ENCODE measurements at regions not wholly inside any gene's neighbourhood (a gene's known extent, or its start where the extent isn't known, plus 50 kb on each side); places are given as distances from the start of the nearest gene placed in this dataset.

GRCh38 chr3:69531576-69532546 is 146.0 kb upstream of the FRMD4B start:
- DNase-seq = no peak

GRCh38 chr3:69530554-69530953 is 144.7 kb upstream of the FRMD4B start:
- no peak for DNase-seq

GRCh38 chr3:69527498-69527897 is 141.6 kb upstream of the FRMD4B start:
- no peak for DNase-seq

- DNase-seq = no peak
These were observed 138.9 kb upstream of the FRMD4B start for GRCh38 chr3:69524816-69525215.

- DNase-seq = no peak
These were observed 135.4 kb upstream of the FRMD4B start for GRCh38 chr3:69521286-69521685.

GRCh38 chr3:69511361-69511760 is 125.5 kb upstream of the FRMD4B start:
- no peak for DNase-seq

- no peak for DNase-seq
These were observed 124.7 kb upstream of the FRMD4B start for GRCh38 chr3:69510481-69511030.

- DNase-seq = no peak
These were observed 123.4 kb upstream of the FRMD4B start for GRCh38 chr3:69509288-69509687.

- DNase-seq = no peak
These were observed 120.0 kb upstream of the FRMD4B start for GRCh38 chr3:69505770-69506407.

GRCh38 chr3:69504232-69504631 is 118.3 kb upstream of the FRMD4B start:
- DNase-seq = no peak

- DNase-seq = no peak
These were observed 114.7 kb upstream of the FRMD4B start for GRCh38 chr3:69500604-69501003.

GRCh38 chr3:69499899-69500421 is 114.1 kb upstream of the FRMD4B start:
- DNase-seq = no peak

- DNase-seq = no peak
These were observed 113.5 kb upstream of the FRMD4B start for GRCh38 chr3:69499422-69499821.

- no peak for DNase-seq
These were observed 111.0 kb upstream of the FRMD4B start for GRCh38 chr3:69496856-69497255.

- DNase-seq = no peak
These were observed 108.3 kb upstream of the FRMD4B start for GRCh38 chr3:69494185-69494584.

GRCh38 chr3:69493157-69493556 is 107.3 kb upstream of the FRMD4B start:
- DNase-seq = no peak

GRCh38 chr3:69491975-69492374 is 106.1 kb upstream of the FRMD4B start:
- no peak for DNase-seq

- DNase-seq = no peak
These were observed 105.1 kb upstream of the FRMD4B start for GRCh38 chr3:69490971-69491370.

GRCh38 chr3:69490235-69490634 is 104.3 kb upstream of the FRMD4B start:
- no peak for DNase-seq

- no peak for DNase-seq
These were observed 102.1 kb upstream of the FRMD4B start for GRCh38 chr3:69488026-69488425.

GRCh38 chr3:69485489-69485888 is 99.6 kb upstream of the FRMD4B start:
- DNase-seq = no peak

GRCh38 chr3:69484507-69485393 is 98.9 kb upstream of the FRMD4B start:
- DNase-seq = no peak

GRCh38 chr3:69483449-69483848 is 97.6 kb upstream of the FRMD4B start:
- no peak for DNase-seq

Measured in NCI-H510A treated with DMSO at 0.1 percent for 48 hours (cell line).